K562 (cell line): ENCODE measurements at regions not wholly inside any gene's neighbourhood (a gene's known extent, or its start where the extent isn't known, plus 50 kb on each side); places are given as distances from the start of the nearest gene placed in this dataset.

Experiments
- DNMT1 ChIP-seq: fragments of 450-650 bp; IDR thresholded peaks from 2 replicates; pipeline ENCODE4 v1.6.1; 2016; ENCODE audit warnings: antibody characterized with exemption, mild to moderate bottlenecking
- FOXA1 ChIP-seq: fragments of 450-650 bp; IDR thresholded peaks from 2 replicates; pipeline ENCODE4 v1.6.1; 2016; ENCODE audit warnings: mild to moderate bottlenecking, borderline replicate concordance
- GABPB1 ChIP-seq: sonication (generic); formaldehyde crosslinking; IDR thresholded peaks from 2 replicates; pipeline ENCODE4 v1.8.0; 2022; ENCODE audit warnings: mild to moderate bottlenecking, missing genetic modification reagents
- PML ChIP-seq: IDR thresholded peaks from 2 replicates; pipeline ENCODE4 v1.6.1; 2012; ENCODE audit warnings: low read length, inconsistent platforms
- ZKSCAN8 ChIP-seq: fragments of 200-800 bp; sonication (Bioruptor generic); IDR thresholded peaks from 2 replicates; pipeline ENCODE4 v1.6.1; 2016; ENCODE audit warnings: missing genetic modification characterization, missing compliant biosample characterization
- ZNF347 ChIP-seq: fragments of 450-650 bp; formaldehyde crosslinking; IDR thresholded peaks from 2 replicates; pipeline ENCODE4 v1.4.0; 2020; ENCODE audit warnings: low read depth, mild to moderate bottlenecking, moderate library complexity
- TF ChIP-seq, protein P1 (sequence below), 3 experiments: IDR thresholded peaks in 2 of 3; conservative IDR thresholded peaks in 1 of 3; 2 replicates each; pipeline ENCODE4 v1.5.1; 2011 to 2012; ENCODE audit warnings: low read length in 3 of 3, mild to moderate bottlenecking in 3 of 3, control low read depth in 2 of 3, improper control_type of control experiment in 1 of 3, inconsistent platforms in 1 of 3, low read depth in 1 of 3, mixed read lengths in 1 of 3, moderate library complexity in 1 of 3; ENCODE audit not compliant: insufficient read depth in 2 of 3
- TF ChIP-seq, protein P2 (sequence below): fragments of 150-350 bp; IDR thresholded peaks from 2 replicates; pipeline ENCODE4 v1.6.1; 2014; ENCODE audit warnings: low read depth, mild to moderate bottlenecking, low read length, borderline replicate concordance
- TF ChIP-seq, protein P3 (sequence below), 3 experiments: fragments of 200-800 bp in 1 of 3; sonication (Bioruptor generic) in 1 of 3; sonication (generic) in 1 of 3; formaldehyde crosslinking in 1 of 3; IDR thresholded peaks; 2 replicates each; pipeline versions ENCODE4 v1.6.1 to v1.8.0; 2016 to 2022; ENCODE audit warnings: mild to moderate bottlenecking in 2 of 3, missing compliant biosample characterization in 2 of 3, missing genetic modification characterization in 2 of 3, missing genetic modification reagents in 1 of 3

DNA sequence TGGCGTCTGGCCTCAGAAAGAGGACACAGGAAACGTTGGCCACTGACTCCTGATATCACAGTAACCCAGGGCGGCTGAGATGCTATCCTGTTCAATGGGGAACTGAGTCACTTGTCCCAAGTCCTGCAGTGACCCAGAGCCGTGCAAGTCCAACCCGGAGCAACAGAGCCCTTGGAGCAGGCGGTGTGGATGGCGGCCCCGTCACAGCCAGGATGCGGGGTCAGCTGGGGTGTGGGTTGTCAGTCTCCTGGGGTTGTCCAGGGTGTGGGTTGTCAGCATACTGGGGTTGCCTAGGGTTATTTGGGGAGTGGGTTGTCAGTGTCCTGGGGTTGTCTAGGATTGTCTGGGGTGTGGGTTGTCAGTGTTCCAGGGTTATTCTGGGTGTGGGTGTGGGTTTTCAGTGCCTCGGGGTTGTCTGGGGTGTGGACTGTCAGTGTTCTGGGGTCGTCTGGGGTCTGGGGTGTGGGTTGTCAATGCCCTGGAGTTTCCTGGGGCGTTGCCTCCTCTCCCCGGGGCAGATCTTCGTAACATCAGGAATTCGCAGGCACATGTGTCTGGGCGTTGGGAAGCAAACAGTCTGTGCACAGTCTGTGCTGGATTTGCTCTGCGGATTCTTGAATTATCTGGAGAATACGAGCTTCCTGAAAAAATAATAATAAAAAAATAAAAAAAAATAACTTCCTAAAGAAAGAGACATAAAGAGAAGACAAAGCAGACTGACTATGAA lies 257.5 kb downstream of the PARP8 start:
- TF ChIP-seq, protein P1, sequence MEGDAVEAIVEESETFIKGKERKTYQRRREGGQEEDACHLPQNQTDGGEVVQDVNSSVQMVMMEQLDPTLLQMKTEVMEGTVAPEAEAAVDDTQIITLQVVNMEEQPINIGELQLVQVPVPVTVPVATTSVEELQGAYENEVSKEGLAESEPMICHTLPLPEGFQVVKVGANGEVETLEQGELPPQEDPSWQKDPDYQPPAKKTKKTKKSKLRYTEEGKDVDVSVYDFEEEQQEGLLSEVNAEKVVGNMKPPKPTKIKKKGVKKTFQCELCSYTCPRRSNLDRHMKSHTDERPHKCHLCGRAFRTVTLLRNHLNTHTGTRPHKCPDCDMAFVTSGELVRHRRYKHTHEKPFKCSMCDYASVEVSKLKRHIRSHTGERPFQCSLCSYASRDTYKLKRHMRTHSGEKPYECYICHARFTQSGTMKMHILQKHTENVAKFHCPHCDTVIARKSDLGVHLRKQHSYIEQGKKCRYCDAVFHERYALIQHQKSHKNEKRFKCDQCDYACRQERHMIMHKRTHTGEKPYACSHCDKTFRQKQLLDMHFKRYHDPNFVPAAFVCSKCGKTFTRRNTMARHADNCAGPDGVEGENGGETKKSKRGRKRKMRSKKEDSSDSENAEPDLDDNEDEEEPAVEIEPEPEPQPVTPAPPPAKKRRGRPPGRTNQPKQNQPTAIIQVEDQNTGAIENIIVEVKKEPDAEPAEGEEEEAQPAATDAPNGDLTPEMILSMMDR (IDR thresholded peaks at IDR 0.05 in 2 of 3, conservative IDR thresholded peaks at IDR 0.05 in 1 of 3; ENCODE audit: insufficient read depth in 2 of 3, low read depth in 1 of 3, low read length in 3 of 3), result no peak
- TF ChIP-seq, protein P2, sequence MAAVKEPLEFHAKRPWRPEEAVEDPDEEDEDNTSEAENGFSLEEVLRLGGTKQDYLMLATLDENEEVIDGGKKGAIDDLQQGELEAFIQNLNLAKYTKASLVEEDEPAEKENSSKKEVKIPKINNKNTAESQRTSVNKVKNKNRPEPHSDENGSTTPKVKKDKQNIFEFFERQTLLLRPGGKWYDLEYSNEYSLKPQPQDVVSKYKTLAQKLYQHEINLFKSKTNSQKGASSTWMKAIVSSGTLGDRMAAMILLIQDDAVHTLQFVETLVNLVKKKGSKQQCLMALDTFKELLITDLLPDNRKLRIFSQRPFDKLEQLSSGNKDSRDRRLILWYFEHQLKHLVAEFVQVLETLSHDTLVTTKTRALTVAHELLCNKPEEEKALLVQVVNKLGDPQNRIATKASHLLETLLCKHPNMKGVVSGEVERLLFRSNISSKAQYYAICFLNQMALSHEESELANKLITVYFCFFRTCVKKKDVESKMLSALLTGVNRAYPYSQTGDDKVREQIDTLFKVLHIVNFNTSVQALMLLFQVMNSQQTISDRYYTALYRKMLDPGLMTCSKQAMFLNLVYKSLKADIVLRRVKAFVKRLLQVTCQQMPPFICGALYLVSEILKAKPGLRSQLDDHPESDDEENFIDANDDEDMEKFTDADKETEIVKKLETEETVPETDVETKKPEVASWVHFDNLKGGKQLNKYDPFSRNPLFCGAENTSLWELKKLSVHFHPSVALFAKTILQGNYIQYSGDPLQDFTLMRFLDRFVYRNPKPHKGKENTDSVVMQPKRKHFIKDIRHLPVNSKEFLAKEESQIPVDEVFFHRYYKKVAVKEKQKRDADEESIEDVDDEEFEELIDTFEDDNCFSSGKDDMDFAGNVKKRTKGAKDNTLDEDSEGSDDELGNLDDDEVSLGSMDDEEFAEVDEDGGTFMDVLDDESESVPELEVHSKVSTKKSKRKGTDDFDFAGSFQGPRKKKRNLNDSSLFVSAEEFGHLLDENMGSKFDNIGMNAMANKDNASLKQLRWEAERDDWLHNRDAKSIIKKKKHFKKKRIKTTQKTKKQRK, result no peak
- TF ChIP-seq PML (no peak), ZNF347 (CRISPR knock-in tag) (no peak), GABPB1 (CRISPR knock-in tag) (no peak), FOXA1 (no peak), DNMT1 (no peak), ZKSCAN8 (CRISPR knock-in tag) (no peak)
- TF ChIP-seq, protein P3, sequence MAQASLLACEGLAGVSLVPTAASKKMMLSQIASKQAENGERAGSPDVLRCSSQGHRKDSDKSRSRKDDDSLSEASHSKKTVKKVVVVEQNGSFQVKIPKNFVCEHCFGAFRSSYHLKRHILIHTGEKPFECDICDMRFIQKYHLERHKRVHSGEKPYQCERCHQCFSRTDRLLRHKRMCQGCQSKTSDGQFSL (CRISPR knock-in tag; IDR thresholded peaks at IDR 0.05), result no peak
- TF ChIP-seq, protein P3 (tag; IDR thresholded peaks at IDR 0.05), result no peak
